Embryonic facial prominence (tissue), 1 donor: ENCODE measurements at regions not wholly inside any gene's neighbourhood (a gene's known extent, or its start where the extent isn't known, plus 50 kb on each side); places are given as distances from the start of the nearest gene placed in this dataset.

Source experiments
- DNase-seq: peaks from one replicate; pipeline ENCODE4 v3.0.0-alpha.2; 2016; ENCODE audit errors: extremely low spot score

- DNase-seq: no peak
Measured at GRCh38 chr18:27632706-27633105, 447.6 kb upstream of the CHST9 start.

- no peak for DNase-seq
Measured at GRCh38 chr18:27627927-27628326, 442.8 kb upstream of the CHST9 start.

GRCh38 chr18:27621236-27621890 lies 436.3 kb upstream of the CHST9 start:
- no peak for DNase-seq

- no peak for DNase-seq
Measured at GRCh38 chr18:27619906-27620305, 434.8 kb upstream of the CHST9 start.

- no peak for DNase-seq
Measured at GRCh38 chr18:27619090-27619772, 434.1 kb upstream of the CHST9 start.

GRCh38 chr18:27616324-27616723 lies 431.2 kb upstream of the CHST9 start:
- DNase-seq: no peak

GRCh38 chr18:27614951-27615844 lies 430.1 kb upstream of the CHST9 start:
- no peak for DNase-seq

- no peak for DNase-seq
Measured at GRCh38 chr18:27609221-27609620, 424.1 kb upstream of the CHST9 start.

- no peak for DNase-seq
Measured at GRCh38 chr18:27608742-27609141, 423.6 kb upstream of the CHST9 start.

GRCh38 chr18:27608174-27608573 lies 423.1 kb upstream of the CHST9 start:
- no peak for DNase-seq

GRCh38 chr18:27606741-27607140 lies 421.6 kb upstream of the CHST9 start:
- no peak for DNase-seq

GRCh38 chr18:27605107-27605834 lies 420.2 kb upstream of the CHST9 start:
- DNase-seq: peak; percentile 83

- DNase-seq: no peak
Measured at GRCh38 chr18:27604583-27604982, 419.5 kb upstream of the CHST9 start.

- no peak for DNase-seq
Measured at GRCh38 chr18:27602092-27602491, 417.0 kb upstream of the CHST9 start.

- DNase-seq: no peak
Measured at GRCh38 chr18:27600245-27600644, 415.1 kb upstream of the CHST9 start.

GRCh38 chr18:27599202-27599829 lies 414.2 kb upstream of the CHST9 start:
- DNase-seq: no peak

GRCh38 chr18:27595113-27595838 lies 410.2 kb upstream of the CHST9 start:
- no peak for DNase-seq

GRCh38 chr18:27585602-27586173 lies 400.6 kb upstream of the CHST9 start:
- no peak for DNase-seq

- DNase-seq: no peak
Measured at GRCh38 chr18:27583466-27583865, 398.4 kb upstream of the CHST9 start.

GRCh38 chr18:27582760-27583412 lies 397.8 kb upstream of the CHST9 start:
- no peak for DNase-seq
